Prostate gland (tissue), 2 donors: ENCODE measurements at regions not wholly inside any gene's neighbourhood (a gene's known extent, or its start where the extent isn't known, plus 50 kb on each side); places are given as distances from the start of the nearest gene placed in this dataset.

Source experiments
- DNase-seq: peaks from one replicate; pipeline ENCODE4 v3.0.0-alpha.2; 2019; ENCODE audit warnings: low spot score
- H3K27ac ChIP-seq, 2 donors: fragments of 200-600 bp; sonication (generic); 2 replicates each; pipeline ENCODE4 v1.5.1; 2017 to 2019
- H3K27me3 ChIP-seq: fragments of 200-600 bp; sonication (generic); replicated peaks from 2 replicates; pipeline ENCODE4 v1.5.1; 2019; ENCODE audit not compliant: insufficient read depth
- H3K36me3 ChIP-seq, 2 donors: fragments of 200-600 bp; sonication (generic); 1 replicate in 1 of 2; 2 replicates in 1 of 2; pipeline versions ENCODE4 v1.5.1 to v1.8.1; 2017 to 2019
- H3K4me1 ChIP-seq: fragments of 200-600 bp; sonication (generic); replicated peaks from 2 replicates; pipeline ENCODE4 v1.5.1; 2019
- H3K4me3 ChIP-seq, 2 donors: fragments of 200-600 bp; sonication (generic); 2 replicates each; pipeline ENCODE4 v1.5.1; 2017 to 2019
- H3K9me3 ChIP-seq: fragments of 200-600 bp; sonication (generic); 2 replicates; pipeline ENCODE4 v1.5.1; 2017
- POLR2A ChIP-seq: fragments of 450-650 bp; IDR thresholded peaks from one replicate; pipeline ENCODE4 v1.6.1; 2016; ENCODE audit warnings: antibody characterized with exemption, mild to moderate bottlenecking
- POLR2AphosphoS5 ChIP-seq: sonication (generic); formaldehyde crosslinking; IDR thresholded peaks from one replicate; pipeline ENCODE4 v1.6.1; 2017; ENCODE audit warnings: antibody characterized with exemption
- WGBS: methylation state at CpG from one replicate; pipeline ENCODE4 v1.1.5; 2018; 5-methylcytosine and 5-hydroxymethylcytosine counted together
- intact Hi-C: fragments of 100-400 bp; cut with DNase I; formaldehyde crosslinking; loops from one replicate; pipeline ENCODE4 v1.14.2; 2022
- TF ChIP-seq, protein P1 (sequence below), 4 experiments: fragments of 200-600 bp in 2 of 4; fragments of 450-650 bp in 2 of 4; sonication (generic) in 2 of 4; IDR thresholded peaks; 1 replicate in 3 of 4; 2 replicates in 1 of 4; pipeline ENCODE4 v1.5.1; 2016 to 2019; ENCODE audit warnings: antibody characterized with exemption in 4 of 4, mild to moderate bottlenecking in 2 of 4, moderate library complexity in 2 of 4

DNA sequence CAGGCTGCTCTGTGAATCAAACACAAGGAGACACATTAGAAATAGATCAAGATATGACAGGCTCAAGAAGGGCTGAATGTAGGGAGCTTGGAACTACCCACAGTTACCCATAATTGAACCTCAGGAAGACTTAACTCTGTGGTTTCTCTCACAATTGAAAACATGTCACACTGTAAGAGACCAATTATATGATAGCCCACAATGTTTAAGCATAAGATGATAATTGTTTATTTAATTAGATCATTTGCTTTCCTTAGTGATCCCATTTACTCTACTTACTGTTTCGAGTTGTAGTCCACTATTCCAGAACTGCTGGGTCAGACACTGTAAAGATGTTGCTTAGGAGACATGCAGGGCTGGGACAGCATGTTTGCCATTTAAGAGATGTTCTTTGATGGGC is 201.3 kb upstream of the RARB start:
- intact Hi-C loops = no loop called here
- no peak for DNase-seq
- no peaks in the 10 kb centered on the region for H3K4me1 ChIP-seq
- H3K9me3 ChIP-seq = no peaks in the 10 kb centered on the region
- H3K36me3 ChIP-seq = no peaks in the 10 kb centered on the region
- WGBS = 51% methylated on average over 1 of the region's 1 CpG
- no peaks in the 10 kb centered on the region for H3K27me3 ChIP-seq
- no peak overlapping the region for H3K27ac ChIP-seq
- TF ChIP-seq, protein P1, sequence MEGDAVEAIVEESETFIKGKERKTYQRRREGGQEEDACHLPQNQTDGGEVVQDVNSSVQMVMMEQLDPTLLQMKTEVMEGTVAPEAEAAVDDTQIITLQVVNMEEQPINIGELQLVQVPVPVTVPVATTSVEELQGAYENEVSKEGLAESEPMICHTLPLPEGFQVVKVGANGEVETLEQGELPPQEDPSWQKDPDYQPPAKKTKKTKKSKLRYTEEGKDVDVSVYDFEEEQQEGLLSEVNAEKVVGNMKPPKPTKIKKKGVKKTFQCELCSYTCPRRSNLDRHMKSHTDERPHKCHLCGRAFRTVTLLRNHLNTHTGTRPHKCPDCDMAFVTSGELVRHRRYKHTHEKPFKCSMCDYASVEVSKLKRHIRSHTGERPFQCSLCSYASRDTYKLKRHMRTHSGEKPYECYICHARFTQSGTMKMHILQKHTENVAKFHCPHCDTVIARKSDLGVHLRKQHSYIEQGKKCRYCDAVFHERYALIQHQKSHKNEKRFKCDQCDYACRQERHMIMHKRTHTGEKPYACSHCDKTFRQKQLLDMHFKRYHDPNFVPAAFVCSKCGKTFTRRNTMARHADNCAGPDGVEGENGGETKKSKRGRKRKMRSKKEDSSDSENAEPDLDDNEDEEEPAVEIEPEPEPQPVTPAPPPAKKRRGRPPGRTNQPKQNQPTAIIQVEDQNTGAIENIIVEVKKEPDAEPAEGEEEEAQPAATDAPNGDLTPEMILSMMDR (IDR thresholded peaks at IDR 0.05) = no peak
- no peak for TF ChIP-seq POLR2A
- no peak for TF ChIP-seq POLR2AphosphoS5
- no peak overlapping the region for H3K4me3 ChIP-seq

DNA sequence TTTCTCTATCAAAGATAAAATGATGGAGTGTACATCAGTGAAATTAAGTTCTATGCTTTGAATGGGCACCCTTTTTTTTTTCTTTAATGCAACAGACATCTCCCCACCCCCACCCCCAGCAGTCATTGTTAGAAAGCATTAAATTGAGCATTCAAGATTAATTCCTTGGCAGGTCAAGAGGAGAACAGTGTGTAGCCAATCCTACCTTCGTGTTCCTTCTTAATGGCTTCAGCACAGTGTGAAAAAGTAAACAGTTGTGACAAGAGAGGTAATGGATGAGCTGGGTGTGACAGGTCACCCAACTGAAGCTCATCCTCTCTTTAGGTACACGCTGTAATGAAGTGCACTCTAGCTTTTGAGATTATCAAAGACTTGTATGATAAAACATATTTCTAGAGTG is 198.5 kb upstream of the RARB start:
- no peak overlapping the region for H3K27ac ChIP-seq
- no peaks in the 10 kb centered on the region for H3K9me3 ChIP-seq
- no peak overlapping the region for H3K4me3 ChIP-seq
- H3K27me3 ChIP-seq = no peaks in the 10 kb centered on the region
- TF ChIP-seq, protein P1 (IDR thresholded peaks at IDR 0.05) = no peak
- no peak for TF ChIP-seq POLR2AphosphoS5
- TF ChIP-seq POLR2A = no peak
- no peaks in the 10 kb centered on the region for H3K4me1 ChIP-seq
- intact Hi-C loops = no loop called here
- DNase-seq = no peak
- 40% methylated on average over 2 of the region's 2 CpGs for WGBS
- no peaks in the 10 kb centered on the region for H3K36me3 ChIP-seq

DNA sequence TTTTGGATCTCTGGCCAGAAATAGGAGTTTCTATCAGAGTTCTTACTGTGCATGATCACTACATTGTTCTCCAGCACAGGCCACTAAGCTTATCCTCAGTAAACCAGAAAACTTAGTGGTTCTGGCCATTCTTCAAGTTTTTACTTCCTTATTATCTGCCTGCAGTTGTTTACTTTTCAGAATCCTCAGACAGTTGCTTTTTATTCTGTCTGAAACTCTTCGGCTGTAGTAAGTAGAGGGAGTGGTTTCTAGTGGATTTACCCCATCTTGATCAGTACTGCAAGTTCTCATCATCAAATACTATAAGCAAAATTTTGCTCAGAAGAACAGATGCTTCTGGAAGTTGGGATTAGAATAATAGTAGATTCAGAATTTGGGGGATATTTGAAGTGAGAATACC is 193.0 kb upstream of the RARB start:
- TF ChIP-seq, protein P1 (IDR thresholded peaks at IDR 0.05) = no peak
- TF ChIP-seq POLR2AphosphoS5 = peak; percentile 24
- WGBS = 3% methylated on average over 1 of the region's 1 CpG
- Histone ChIP-seq H3K27me3 (no peaks in the 10 kb centered on the region), H3K9me3 (no peaks in the 10 kb centered on the region), H3K27ac (no peak overlapping the region), H3K36me3 (no peaks in the 10 kb centered on the region), H3K4me3 (no peak overlapping the region), H3K4me1 (no peaks in the 10 kb centered on the region)
- intact Hi-C loops = no loop called here
- DNase-seq = no peak

DNA sequence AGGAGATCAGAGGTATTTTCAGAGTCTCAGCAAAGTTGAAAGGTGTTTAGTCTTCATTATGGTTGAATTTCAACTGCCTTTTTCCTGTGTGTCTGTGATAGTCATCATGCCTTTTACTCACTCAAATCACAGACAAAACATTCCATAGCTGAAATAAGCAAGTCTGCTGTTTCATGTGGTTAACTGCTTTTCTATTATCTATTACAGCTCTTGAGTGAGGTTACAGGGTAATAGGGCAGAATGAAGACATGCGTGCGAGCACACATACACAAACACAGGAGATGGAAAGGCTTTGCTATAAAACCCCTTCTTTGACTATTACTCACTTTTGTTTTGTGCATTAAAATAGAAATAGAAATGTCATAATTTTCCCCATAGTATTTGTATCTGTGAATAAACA is 192.6 kb upstream of the RARB start:
- H3K9me3 ChIP-seq = no peaks in the 10 kb centered on the region
- H3K27me3 ChIP-seq = no peaks in the 10 kb centered on the region
- DNase-seq = no peak
- intact Hi-C loops = no loop called here
- TF ChIP-seq POLR2AphosphoS5 (no peak), POLR2A (no peak)
- TF ChIP-seq, protein P1 (IDR thresholded peaks at IDR 0.05) = no peak
- no peaks in the 10 kb centered on the region for H3K4me1 ChIP-seq
- H3K4me3 ChIP-seq = no peak overlapping the region
- H3K27ac ChIP-seq = no peak overlapping the region
- 87% methylated on average over 2 of the region's 2 CpGs for WGBS
- no peaks in the 10 kb centered on the region for H3K36me3 ChIP-seq

DNA sequence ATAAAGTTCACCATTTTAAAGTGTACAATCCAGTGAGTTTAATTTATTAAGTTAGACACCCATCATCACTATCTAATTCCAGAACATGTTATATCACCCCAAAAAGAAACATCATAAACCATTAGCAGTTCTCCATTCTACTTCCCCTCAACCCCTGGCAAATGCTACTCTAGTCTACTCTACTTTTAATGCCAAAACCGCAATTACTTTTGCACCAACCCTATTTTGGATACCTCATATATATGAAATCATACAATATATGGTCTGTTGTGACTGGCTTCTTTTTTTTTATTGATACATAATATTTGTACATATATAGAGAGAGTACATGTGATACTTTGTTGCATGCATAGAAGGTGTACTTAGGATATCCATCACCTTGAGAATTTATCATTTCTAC is 190.5 kb upstream of the RARB start:
- intact Hi-C loops = no loop called here
- Histone ChIP-seq H3K36me3 (no peaks in the 10 kb centered on the region), H3K27ac (no peak overlapping the region), H3K4me3 (no peak overlapping the region), H3K4me1 (no peaks in the 10 kb centered on the region), H3K9me3 (no peaks in the 10 kb centered on the region), H3K27me3 (no peaks in the 10 kb centered on the region)
- DNase-seq = no peak
- TF ChIP-seq POLR2A (no peak), POLR2AphosphoS5 (no peak)
- TF ChIP-seq, protein P1 (IDR thresholded peaks at IDR 0.05) = no peak
- 100% methylated on average over 1 of the region's 1 CpG for WGBS
